CD14-positive monocyte (primary cell): ENCODE measurements at regions not wholly inside any gene's neighbourhood (a gene's known extent, or its start where the extent isn't known, plus 50 kb on each side); places are given as distances from the start of the nearest gene placed in this dataset.

Experiments
- DNase-seq, 3 donors: peaks; one replicate each; pipeline ENCODE4 v3.0.0-alpha.2; 2011 to 2022
- H2AFZ ChIP-seq: 2 replicates; pipeline ENCODE4 v1.6.0; 2012; ENCODE audit warnings: mild to moderate bottlenecking, low read depth, low read length, inconsistent platforms; ENCODE audit not compliant: insufficient read depth, poor library complexity, severe bottlenecking
- H3K27ac ChIP-seq, 2 donors: 1 replicate in 1 of 2; 2 replicates in 1 of 2; pipeline ENCODE4 v1.5.1; 2012 to 2013; ENCODE audit warnings: low read length in 2 of 2, control low read depth in 1 of 2, inconsistent platforms in 1 of 2, low read depth in 1 of 2, mild to moderate bottlenecking in 1 of 2
- H3K27me3 ChIP-seq, 2 donors: one replicate each; pipeline versions ENCODE4 v1.6.0 to v1.6.1; 2011 to 2013; ENCODE audit warnings: low read length in 2 of 2; ENCODE audit not compliant: control insufficient read depth in 2 of 2, insufficient read depth in 2 of 2
- H3K36me3 ChIP-seq, 2 donors: replicated peaks in 1 of 2; 1 replicate in 1 of 2; 2 replicates in 1 of 2; pipeline versions ENCODE4 v1.5.1 to v1.6.1; 2012 to 2013; ENCODE audit warnings: low read length in 2 of 2, control low read depth in 1 of 2, inconsistent platforms in 1 of 2, mild to moderate bottlenecking in 1 of 2; ENCODE audit not compliant: insufficient read depth in 2 of 2, control insufficient read depth in 1 of 2
- H3K4me1 ChIP-seq, 2 donors: 1 replicate in 1 of 2; 2 replicates in 1 of 2; pipeline versions ENCODE4 v1.5.1 to v1.6.1; 2012 to 2013; ENCODE audit warnings: low read length in 2 of 2, control low read depth in 1 of 2, inconsistent platforms in 1 of 2, mild to moderate bottlenecking in 1 of 2, moderate library complexity in 1 of 2; ENCODE audit not compliant: insufficient read depth in 2 of 2, control insufficient read depth in 1 of 2
- H3K4me2 ChIP-seq: replicated peaks from 2 replicates; pipeline ENCODE3; 2012; ENCODE audit warnings: low read length, moderate library complexity, mild to moderate bottlenecking; ENCODE audit not compliant: poor library complexity, severe bottlenecking; ENCODE audit errors: extremely low read depth
- H3K4me3 ChIP-seq, 3 experiments: fragments of 200-600 bp in 1 of 3; sonication (generic) in 1 of 3; replicated peaks in 1 of 3; 1 replicate in 2 of 3; 2 replicates in 1 of 3; pipeline ENCODE4 v1.5.1; 2011 to 2013; ENCODE audit warnings: low read length in 3 of 3, mild to moderate bottlenecking in 3 of 3, control low read depth in 2 of 3, low read depth in 2 of 3, inconsistent platforms in 1 of 3, moderate library complexity in 1 of 3
- H3K79me2 ChIP-seq: 2 replicates; pipeline ENCODE4 v1.6.0; 2012; ENCODE audit warnings: mild to moderate bottlenecking, control low read depth, inconsistent platforms, low read length, moderate library complexity; ENCODE audit not compliant: insufficient read depth
- H3K9ac ChIP-seq: 2 replicates; pipeline ENCODE4 v1.6.0; 2017; ENCODE audit warnings: low read length, mild to moderate bottlenecking; ENCODE audit not compliant: insufficient read depth, poor library complexity, severe bottlenecking
- H3K9me3 ChIP-seq, 2 donors: replicated peaks in 1 of 2; 1 replicate in 1 of 2; 2 replicates in 1 of 2; pipeline versions ENCODE4 v1.5.1 to v1.6.1; 2012 to 2013; ENCODE audit warnings: low read length in 2 of 2, control low read depth in 1 of 2; ENCODE audit not compliant: control insufficient read depth in 1 of 2, insufficient read depth in 1 of 2
- H4K20me1 ChIP-seq: 2 replicates; pipeline ENCODE4 v1.6.0; 2012; ENCODE audit warnings: mild to moderate bottlenecking, low read length, control low read depth, moderate library complexity; ENCODE audit not compliant: insufficient read depth
- H3K27ac Mint-ChIP-seq, 7 donors: one replicate each; pipeline ENCODE4 v1.8.0; 2020; ENCODE audit warnings: mild to moderate bottlenecking in 7 of 7, mixed read lengths in 7 of 7, moderate library complexity in 6 of 7, inconsistent platforms in 2 of 7
- H3K27me3 Mint-ChIP-seq, 3 donors: one replicate each; pipeline ENCODE4 v1.8.0; 2021 to 2022; ENCODE audit warnings: low read depth in 3 of 3, mild to moderate bottlenecking in 3 of 3, mixed read lengths in 3 of 3, moderate library complexity in 3 of 3, inconsistent platforms in 1 of 3
- H3K36me3 Mint-ChIP-seq, 2 donors: one replicate each; pipeline ENCODE4 v1.8.0; 2020; ENCODE audit warnings: mixed read lengths in 2 of 2, inconsistent platforms in 1 of 2, mild to moderate bottlenecking in 1 of 2
- H3K4me1 Mint-ChIP-seq: one replicate; pipeline ENCODE4 v1.8.0; 2020; ENCODE audit warnings: mild to moderate bottlenecking, mixed read lengths
- H3K4me3 Mint-ChIP-seq, 2 donors: one replicate each; pipeline ENCODE4 v1.8.0; 2020; ENCODE audit warnings: mild to moderate bottlenecking in 2 of 2, mixed read lengths in 2 of 2, moderate library complexity in 1 of 2
- H3K9me3 Mint-ChIP-seq, 7 donors: one replicate each; pipeline ENCODE4 v1.8.0; 2020 to 2022; ENCODE audit warnings: mixed read lengths in 7 of 7, mild to moderate bottlenecking in 6 of 7, moderate library complexity in 6 of 7, inconsistent platforms in 2 of 7
- CTCF ChIP-seq: fragments of 200-600 bp; IDR thresholded peaks from one replicate; pipeline ENCODE4 v1.8.0; 2022; ENCODE audit warnings: antibody characterized with exemption, mild to moderate bottlenecking
- WGBS: methylation state at CpG from one replicate; pipeline ENCODE4 v1.1.5; 2013; ENCODE audit warnings: missing lambda C conversion rate; ENCODE audit not compliant: insufficient coverage; 5-methylcytosine and 5-hydroxymethylcytosine counted together
- intact Hi-C, 2 donors: fragments of 100-400 bp; cut with micrococcal nuclease; formaldehyde crosslinking; loops; one replicate each; pipeline versions ENCODE4 v1.15.0 to v1.15.1; 2023

- Histone ChIP-seq H4K20me1 (no peaks in the 10 kb centered on the region), H3K27ac (no peak overlapping the region), H3K4me1 (no peaks in the 10 kb centered on the region), H3K79me2 (no peaks in the 10 kb centered on the region), H3K27me3 (no peaks in the 10 kb centered on the region), H3K4me2 (no peak overlapping the region), H2AFZ (no peak overlapping the region), H3K9me3 (no peaks in the 10 kb centered on the region), H3K9ac (no peak overlapping the region), H3K36me3 (no peaks in the 10 kb centered on the region), H3K4me3 (no peak overlapping the region)
- no peak for DNase-seq
- H3K36me3 Mint-ChIP-seq = no peaks in the 10 kb centered on the region
- H3K9me3 Mint-ChIP-seq = peaks cover 0 to 3% (median 0%) of the 10 kb centered on the region in 7 donors
- H3K27me3 Mint-ChIP-seq = no peaks in the 10 kb centered on the region
- no peak overlapping the region for H3K4me3 Mint-ChIP-seq
- WGBS = 92% methylated on average over 24 of the region's 39 CpGs
- no peaks in the 10 kb centered on the region for H3K4me1 Mint-ChIP-seq
- H3K27ac Mint-ChIP-seq = no peak overlapping the region
- intact Hi-C loops = no loop called here
- no peak for TF ChIP-seq CTCF
These were observed 1291.7 kb downstream of the BRD1 start for GRCh38 chr22:48535868-48536540.

GRCh38 chr22:48534395-48534958 is 1293.2 kb downstream of the BRD1 start:
- no peaks in the 10 kb centered on the region for H3K36me3 ChIP-seq
- no peaks in the 10 kb centered on the region for H3K9me3 ChIP-seq
- no peak overlapping the region for H3K4me2 ChIP-seq
- H3K27ac ChIP-seq = no peak overlapping the region
- H3K4me1 Mint-ChIP-seq = no peaks in the 10 kb centered on the region
- no peak overlapping the region for H3K9ac ChIP-seq
- no peaks in the 10 kb centered on the region for H4K20me1 ChIP-seq
- TF ChIP-seq CTCF = no peak
- H3K4me3 Mint-ChIP-seq = no peak overlapping the region
- H3K27ac Mint-ChIP-seq = no peak overlapping the region
- peaks cover 0 to 2% (median 0%) of the 10 kb centered on the region in 3 donors for H3K27me3 Mint-ChIP-seq
- no peaks in the 10 kb centered on the region for H3K4me1 ChIP-seq
- peaks cover 0 to 5% (median 0%) of the 10 kb centered on the region in 7 donors for H3K9me3 Mint-ChIP-seq
- H3K27me3 ChIP-seq = no peaks in the 10 kb centered on the region
- intact Hi-C loops = no loop called here
- H3K79me2 ChIP-seq = no peaks in the 10 kb centered on the region
- H3K4me3 ChIP-seq = no peak overlapping the region
- H3K36me3 Mint-ChIP-seq = no peaks in the 10 kb centered on the region
- 96% methylated on average over 18 of the region's 22 CpGs for WGBS
- DNase-seq = no peak
- no peak overlapping the region for H2AFZ ChIP-seq
